ENCODE measurements at regions not wholly inside any gene's neighbourhood (a gene's known extent, or its start where the extent isn't known, plus 50 kb on each side); places are given as distances from the start of the nearest gene placed in this dataset.

DNA sequence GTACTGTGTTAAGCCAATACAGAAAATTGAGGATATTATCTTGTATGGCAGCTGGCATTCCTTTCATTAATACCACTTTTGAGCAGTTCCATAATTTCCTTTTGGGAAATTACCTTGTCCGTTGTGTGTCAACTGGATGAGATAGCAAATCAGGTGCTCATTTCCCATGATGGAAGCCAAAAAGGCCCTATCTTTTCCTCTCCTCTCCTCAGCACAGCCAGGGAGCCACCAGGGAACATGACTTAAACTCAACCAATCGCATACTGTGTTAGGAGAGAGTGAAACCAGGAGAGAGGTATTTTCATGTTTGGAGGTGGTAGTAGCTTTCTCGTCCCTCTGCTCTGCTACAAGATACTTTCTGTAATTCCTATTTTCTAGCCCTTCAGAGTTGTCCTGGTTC is 96.1 kb upstream of the TOX3 start:
- Histone ChIP-seq H3K23ac (ENCODE audit: insufficient read length) (no peak overlapping the region), H3K79me2 (ENCODE audit: control insufficient read depth in 1 of 2, insufficient read depth in 2 of 2, low read length in 2 of 2) (no peaks in the 10 kb centered on the region), H3K14ac (ENCODE audit: insufficient read length) (no peak overlapping the region), H2AK5ac (ENCODE audit: low read depth, low read length) (no peak overlapping the region), H3K18ac (ENCODE audit: extremely low read depth, low read length) (no peak overlapping the region), H2AFZ (ENCODE audit: low read length) (no peak overlapping the region), H2BK120ac (replicated peaks; ENCODE audit: low read depth, low read length) (no peak overlapping the region), H4K20me1 (replicated peaks in 1 of 2; ENCODE audit: control insufficient read depth in 1 of 2, insufficient read depth in 2 of 2, low read length in 2 of 2) (no peaks in the 10 kb centered on the region), H4K91ac (replicated peaks; ENCODE audit: insufficient read length, low read length) (no peak overlapping the region), H3K9ac (replicated peaks in 1 of 4; ENCODE audit: extremely low read depth in 1 of 4, low read depth in 3 of 4, low read length in 3 of 4) (no peak overlapping the region), H3K27me3 (replicated peaks in 1 of 4; ENCODE audit: control insufficient read depth in 3 of 4, extremely low read depth in 1 of 4, insufficient read depth in 3 of 4, low read length in 3 of 4) (no peaks in the 10 kb centered on the region; a peak in 1 of 7 replicates), H4K5ac (ENCODE audit: insufficient read length, low read depth, low read length) (no peak overlapping the region), H3K4ac (replicated peaks; ENCODE audit: insufficient read length, low read depth, low read length) (no peak overlapping the region), H3K23me2 (ENCODE audit: low read depth, low read length) (no peaks in the 10 kb centered on the region), H3K27ac (ENCODE audit: low read depth, low read length) (no peak overlapping the region), H3K36me3 (ENCODE audit: control insufficient read depth in 2 of 4, insufficient read depth in 4 of 4, low read length in 3 of 4) (no peaks in the 10 kb centered on the region), H3K4me3 (ENCODE audit: extremely low read depth in 1 of 4, insufficient read depth in 2 of 4, low read depth in 3 of 4, low read length in 4 of 4) (no peak overlapping the region), H4K8ac (ENCODE audit: extremely low read depth, insufficient read depth, low read length) (no peak overlapping the region), H3K9me3 (ENCODE audit: insufficient read depth in 2 of 2, low read depth in 1 of 2, low read length in 1 of 2) (no peaks in the 10 kb centered on the region), H3K56ac (replicated peaks; ENCODE audit: insufficient read length, low read depth, low read length) (no peak overlapping the region), H2BK15ac (ENCODE audit: low read length) (no peak overlapping the region), H3K4me1 (replicated peaks in 1 of 4; ENCODE audit: control insufficient read depth in 3 of 4, insufficient read depth in 4 of 4, low read length in 3 of 4) (peaks cover 2 to 5% (median 4%) of the 10 kb centered on the region in 4 experiments; a peak in 4 of 7 replicates), H3K4me2 (ENCODE audit: insufficient read depth in 1 of 2, low read depth in 2 of 2, low read length in 2 of 2) (no peak overlapping the region), H2BK12ac (ENCODE audit: low read depth, low read length) (no peak overlapping the region), H2BK20ac (ENCODE audit: low read length) (no peak overlapping the region), H3K79me1 (ENCODE audit: low read depth, low read length) (no peaks in the 10 kb centered on the region), H2BK5ac (ENCODE audit: low read depth, low read length) (no peak overlapping the region)
- DNase-seq (ENCODE audit: low read depth in 1 of 2, low spot score in 2 of 2), result no peak
- 93% methylated on average over 3 of the region's 3 CpGs; no CpG with 5 or more reads in 1 of the 2 experiments for WGBS, 2 experiments (ENCODE audit: extremely low coverage in 1 of 2, insufficient coverage in 1 of 2, insufficient read length in 1 of 2, insufficient replicate concordance in 2 of 2, low coverage in 1 of 2, low lambda C conversion rate in 2 of 2, missing lambda C conversion rate in 1 of 2)
- no peak for FAIRE-seq
- CTCF ChIA-PET (ENCODE audit: partially characterized antibody), result interaction anchor here (0.8 to 1.4 kb wide), 2 partner anchors 9 to 23 kb away, joined by 3 read pairs; no protein-coding TSS in a partner anchor
- POLR2A ChIA-PET (ENCODE audit: partially characterized antibody), result no interaction called here
- no peak for TF ChIP-seq HDAC6 (IDR thresholded peaks at IDR 0.05; ENCODE audit: low read depth, low read length)
- TF ChIP-seq BACH1 (IDR thresholded peaks at IDR 0.05; ENCODE audit: low read length), result no peak
- no peak for TF ChIP-seq TEAD4 (IDR thresholded peaks at IDR 0.05; ENCODE audit: low read depth, low read length)
- no peak for TF ChIP-seq CTBP2 (IDR thresholded peaks at IDR 0.05; ENCODE audit: borderline replicate concordance, insufficient read depth, insufficient read length, low read length)
- TF ChIP-seq ASH2L (IDR thresholded peaks at IDR 0.05; ENCODE audit: low read length), result no peak
- no peak for TF ChIP-seq RFX5 (IDR thresholded peaks at IDR 0.05; ENCODE audit: borderline replicate concordance, low read depth, low read length)
- no peak for TF ChIP-seq BCL11A (IDR thresholded peaks at IDR 0.05; ENCODE audit: low read depth in 2 of 2, low read length in 2 of 2)
- TF ChIP-seq POLR2AphosphoS5 (IDR thresholded peaks at IDR 0.05; ENCODE audit: low read depth, low read length), result no peak
- no peak for TF ChIP-seq SIX5 (IDR thresholded peaks at IDR 0.05; ENCODE audit: low read depth, low read length)
- TF ChIP-seq RBBP5 (IDR thresholded peaks at IDR 0.05; ENCODE audit: borderline replicate concordance, low read depth, low read length), result no peak
- TF ChIP-seq SUZ12 (IDR thresholded peaks at IDR 0.05; ENCODE audit: low read length), result no peak
